ENCODE measurements at regions not wholly inside any gene's neighbourhood (a gene's known extent, or its start where the extent isn't known, plus 50 kb on each side); places are given as distances from the start of the nearest gene placed in this dataset.

DNA sequence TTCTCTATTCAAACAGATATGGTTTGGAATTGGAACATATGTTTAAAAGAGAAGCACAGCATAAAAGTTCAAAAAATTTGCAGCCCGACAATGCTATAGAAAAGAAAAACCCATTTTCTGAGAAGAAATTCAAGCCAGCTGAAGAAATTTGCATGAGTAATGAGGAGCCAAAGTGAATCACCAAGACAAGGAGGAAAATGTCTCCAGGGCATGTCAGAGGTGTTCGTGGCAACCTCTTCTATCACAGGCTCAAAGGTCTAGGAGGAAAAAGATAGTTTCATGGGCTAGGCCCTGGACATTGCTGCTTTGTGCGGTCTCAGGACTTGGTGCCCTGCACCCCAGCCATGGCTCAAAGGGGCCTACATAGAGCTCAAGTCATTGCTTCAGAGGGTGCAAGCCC, 134.8 kb upstream of the ADAMTS16 start:
- Histone ChIP-seq H3K9me3 (replicated peaks; ENCODE audit: insufficient read depth, low read length) (no peaks in the 10 kb centered on the region), H3K9me2 (replicated peaks; ENCODE audit: insufficient read depth, low read length) (no peaks in the 10 kb centered on the region), H3K27ac (ENCODE audit: low read length) (no peak overlapping the region), H3K9ac (ENCODE audit: low read length) (no peak overlapping the region), H3K27me3 (replicated peaks; ENCODE audit: insufficient read depth, low read length) (no peaks in the 10 kb centered on the region), H3K4me1 (ENCODE audit: low read length) (no peaks in the 10 kb centered on the region), H3K4me2 (ENCODE audit: low read depth, low read length) (no peak overlapping the region), H3F3A (ENCODE audit: insufficient read depth, low read length) (no peaks in the 10 kb centered on the region), H3K4me3 (ENCODE audit: low read length) (no peak overlapping the region), H3K79me2 (ENCODE audit: low read length) (no peaks in the 10 kb centered on the region), H4K20me1 (ENCODE audit: insufficient read depth, low read length) (no peaks in the 10 kb centered on the region), H2AFZ (ENCODE audit: low read length) (no peak overlapping the region), H3K36me3 (replicated peaks; ENCODE audit: insufficient read depth, low read length) (no peaks in the 10 kb centered on the region)
- TF ChIP-seq EZH2 (optimal IDR thresholded peaks at IDR 0.05; ENCODE audit: low read depth, low read length) (no peak), EZH2phosphoT487 (IDR thresholded peaks at IDR 0.05; ENCODE audit: low read length) (no peak)
- TF ChIP-seq, protein P1, sequence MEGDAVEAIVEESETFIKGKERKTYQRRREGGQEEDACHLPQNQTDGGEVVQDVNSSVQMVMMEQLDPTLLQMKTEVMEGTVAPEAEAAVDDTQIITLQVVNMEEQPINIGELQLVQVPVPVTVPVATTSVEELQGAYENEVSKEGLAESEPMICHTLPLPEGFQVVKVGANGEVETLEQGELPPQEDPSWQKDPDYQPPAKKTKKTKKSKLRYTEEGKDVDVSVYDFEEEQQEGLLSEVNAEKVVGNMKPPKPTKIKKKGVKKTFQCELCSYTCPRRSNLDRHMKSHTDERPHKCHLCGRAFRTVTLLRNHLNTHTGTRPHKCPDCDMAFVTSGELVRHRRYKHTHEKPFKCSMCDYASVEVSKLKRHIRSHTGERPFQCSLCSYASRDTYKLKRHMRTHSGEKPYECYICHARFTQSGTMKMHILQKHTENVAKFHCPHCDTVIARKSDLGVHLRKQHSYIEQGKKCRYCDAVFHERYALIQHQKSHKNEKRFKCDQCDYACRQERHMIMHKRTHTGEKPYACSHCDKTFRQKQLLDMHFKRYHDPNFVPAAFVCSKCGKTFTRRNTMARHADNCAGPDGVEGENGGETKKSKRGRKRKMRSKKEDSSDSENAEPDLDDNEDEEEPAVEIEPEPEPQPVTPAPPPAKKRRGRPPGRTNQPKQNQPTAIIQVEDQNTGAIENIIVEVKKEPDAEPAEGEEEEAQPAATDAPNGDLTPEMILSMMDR (IDR thresholded peaks at IDR 0.05; ENCODE audit: low read length): no peak
- DNase-seq: no peak

DNA sequence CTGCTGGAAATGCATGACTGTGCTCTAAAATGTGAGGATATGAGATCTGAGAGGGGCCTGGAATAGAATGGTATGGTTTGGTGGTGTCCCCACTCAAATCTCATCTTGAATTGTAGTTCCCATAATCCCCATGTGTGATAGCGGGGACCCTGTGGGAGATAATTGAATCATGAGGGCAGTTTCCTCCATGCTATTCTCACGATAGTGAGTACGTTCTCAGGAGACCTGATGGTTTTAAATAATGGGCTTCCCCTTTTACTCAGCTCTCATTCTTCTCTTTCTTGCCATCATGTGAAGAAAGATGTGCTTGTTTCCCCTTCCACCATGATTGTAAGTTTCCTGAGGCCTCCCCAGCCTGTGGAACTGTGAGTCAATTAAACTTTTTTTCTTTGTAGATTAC, 133.6 kb upstream of the ADAMTS16 start:
- no peaks in the 10 kb centered on the region for H3K9me3 ChIP-seq (replicated peaks; ENCODE audit: insufficient read depth, low read length)
- no peaks in the 10 kb centered on the region for H3K27me3 ChIP-seq (replicated peaks; ENCODE audit: insufficient read depth, low read length)
- DNase-seq: no peak
- H4K20me1 ChIP-seq (ENCODE audit: insufficient read depth, low read length): no peaks in the 10 kb centered on the region
- H2AFZ ChIP-seq (ENCODE audit: low read length): no peak overlapping the region
- no peak overlapping the region for H3K27ac ChIP-seq (ENCODE audit: low read length)
- no peaks in the 10 kb centered on the region for H3K79me2 ChIP-seq (ENCODE audit: low read length)
- H3K9ac ChIP-seq (ENCODE audit: low read length): no peak overlapping the region
- H3K36me3 ChIP-seq (replicated peaks; ENCODE audit: insufficient read depth, low read length): no peaks in the 10 kb centered on the region
- H3K4me3 ChIP-seq (ENCODE audit: low read length): no peak overlapping the region
- no peaks in the 10 kb centered on the region for H3K4me1 ChIP-seq (ENCODE audit: low read length)
- TF ChIP-seq, protein P1 (IDR thresholded peaks at IDR 0.05; ENCODE audit: low read length): no peak
- TF ChIP-seq EZH2phosphoT487 (IDR thresholded peaks at IDR 0.05; ENCODE audit: low read length) (no peak), EZH2 (optimal IDR thresholded peaks at IDR 0.05; ENCODE audit: low read depth, low read length) (no peak)
- no peaks in the 10 kb centered on the region for H3F3A ChIP-seq (ENCODE audit: insufficient read depth, low read length)
- no peaks in the 10 kb centered on the region for H3K9me2 ChIP-seq (replicated peaks; ENCODE audit: insufficient read depth, low read length)
- no peak overlapping the region for H3K4me2 ChIP-seq (ENCODE audit: low read depth, low read length)

DNA sequence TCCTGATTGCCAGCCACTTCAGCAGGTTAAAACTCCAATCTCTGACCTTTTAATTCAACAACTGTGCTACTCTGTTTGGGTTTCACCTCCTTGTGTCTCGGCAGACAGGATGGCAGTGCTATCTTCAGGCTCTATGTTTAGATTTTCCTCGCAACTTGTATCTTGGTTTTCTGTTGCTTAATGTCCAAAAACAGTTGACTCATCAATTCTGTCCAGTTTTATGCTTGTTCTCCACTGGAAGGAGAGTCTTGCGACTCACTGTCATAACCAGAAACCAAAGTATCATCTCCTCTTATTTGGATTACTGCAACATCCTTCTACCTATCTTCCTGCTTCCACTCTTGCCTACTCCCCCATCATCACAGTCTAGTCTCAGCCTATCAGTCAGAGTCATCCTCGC, 130.9 kb upstream of the ADAMTS16 start:
- Histone ChIP-seq H3K4me3 (ENCODE audit: low read length) (no peak overlapping the region), H3F3A (ENCODE audit: insufficient read depth, low read length) (no peaks in the 10 kb centered on the region), H4K20me1 (ENCODE audit: insufficient read depth, low read length) (no peaks in the 10 kb centered on the region), H3K36me3 (replicated peaks; ENCODE audit: insufficient read depth, low read length) (no peaks in the 10 kb centered on the region), H3K4me1 (ENCODE audit: low read length) (no peaks in the 10 kb centered on the region), H3K27me3 (replicated peaks; ENCODE audit: insufficient read depth, low read length) (no peaks in the 10 kb centered on the region), H3K4me2 (ENCODE audit: low read depth, low read length) (no peak overlapping the region), H3K9me2 (replicated peaks; ENCODE audit: insufficient read depth, low read length) (no peaks in the 10 kb centered on the region), H2AFZ (ENCODE audit: low read length) (no peak overlapping the region), H3K9ac (ENCODE audit: low read length) (no peak overlapping the region), H3K79me2 (ENCODE audit: low read length) (no peaks in the 10 kb centered on the region), H3K9me3 (replicated peaks; ENCODE audit: insufficient read depth, low read length) (no peaks in the 10 kb centered on the region), H3K27ac (ENCODE audit: low read length) (no peak overlapping the region)
- TF ChIP-seq EZH2phosphoT487 (IDR thresholded peaks at IDR 0.05; ENCODE audit: low read length) (no peak), EZH2 (optimal IDR thresholded peaks at IDR 0.05; ENCODE audit: low read depth, low read length) (no peak)
- TF ChIP-seq, protein P1 (IDR thresholded peaks at IDR 0.05; ENCODE audit: low read length): no peak
- DNase-seq: no peak

All from MM.1S (cell line).